ENCODE measurements at regions not wholly inside any gene's neighbourhood (a gene's known extent, or its start where the extent isn't known, plus 50 kb on each side); places are given as distances from the start of the nearest gene placed in this dataset.

DNA sequence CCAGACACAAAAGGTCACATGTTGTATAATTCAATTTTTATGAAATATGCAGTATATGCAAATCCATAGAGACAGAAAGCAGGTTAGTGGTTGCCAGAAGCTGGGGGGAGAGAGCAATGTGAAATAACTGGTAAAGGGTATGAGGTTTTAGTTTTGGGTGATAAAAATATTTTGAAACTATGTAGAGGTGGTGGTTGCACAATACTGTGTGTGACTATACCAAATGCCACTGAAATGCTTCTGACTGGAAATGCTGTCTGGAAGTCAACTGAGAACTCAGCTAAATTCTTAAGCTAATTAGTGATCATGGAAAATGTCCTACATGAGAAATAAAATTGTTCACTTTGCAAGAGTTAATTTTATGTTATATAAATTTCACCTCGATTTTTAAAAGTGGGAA lies 65.3 kb upstream of the RXFP2 start:
- H4K20me1 ChIP-seq (ENCODE audit: control insufficient read depth, extremely low read depth, insufficient read depth, low read length): no peaks in the 10 kb centered on the region
- H3K9me1 ChIP-seq (ENCODE audit: control insufficient read depth, extremely low read depth, insufficient read depth, low read length): no peaks in the 10 kb centered on the region
- no peaks in the 10 kb centered on the region for H3K9me3 ChIP-seq (ENCODE audit: control insufficient read depth, low read depth, low read length)
- dilution Hi-C loops (cut with MboI; ENCODE audit: extremely low pct_ligation_motif_present, low sequenced_read_pairs): no loop called here
- no peaks in the 10 kb centered on the region for H3K27me3 ChIP-seq (ENCODE audit: control insufficient read depth, extremely low read depth, insufficient read depth, low read length)
- no peak overlapping the region for H3K4me3 ChIP-seq (ENCODE audit: control insufficient read depth in 2 of 3, extremely low read depth in 1 of 3, insufficient read depth in 2 of 3, low read depth in 1 of 3, low read length in 3 of 3)
- H3K79me2 ChIP-seq (ENCODE audit: control insufficient read depth, insufficient read depth, low read length): no peaks in the 10 kb centered on the region
- H3K4me1 ChIP-seq (ENCODE audit: control insufficient read depth, extremely low read depth, insufficient read depth, low read length): no peaks in the 10 kb centered on the region
- DNase-seq (ENCODE audit: low read depth, low spot score) (no peak), FAIRE-seq (no peak)
- H2AFZ ChIP-seq (ENCODE audit: control insufficient read depth, low read length): no peak overlapping the region
- no peak overlapping the region for H3K4me2 ChIP-seq (ENCODE audit: control insufficient read depth, extremely low read depth, insufficient read depth, low read depth, low read length)
- no peak overlapping the region for H3K27ac ChIP-seq (ENCODE audit: control insufficient read depth, insufficient read depth, low read length)
- H3K36me3 ChIP-seq (ENCODE audit: control insufficient read depth in 2 of 2, extremely low read depth in 1 of 2, insufficient read depth in 2 of 2, low read length in 2 of 2): no peaks in the 10 kb centered on the region
- TF ChIP-seq EZH2 (IDR thresholded peaks at IDR 0.05; ENCODE audit: low read length): no peak
- TF ChIP-seq, protein P1, sequence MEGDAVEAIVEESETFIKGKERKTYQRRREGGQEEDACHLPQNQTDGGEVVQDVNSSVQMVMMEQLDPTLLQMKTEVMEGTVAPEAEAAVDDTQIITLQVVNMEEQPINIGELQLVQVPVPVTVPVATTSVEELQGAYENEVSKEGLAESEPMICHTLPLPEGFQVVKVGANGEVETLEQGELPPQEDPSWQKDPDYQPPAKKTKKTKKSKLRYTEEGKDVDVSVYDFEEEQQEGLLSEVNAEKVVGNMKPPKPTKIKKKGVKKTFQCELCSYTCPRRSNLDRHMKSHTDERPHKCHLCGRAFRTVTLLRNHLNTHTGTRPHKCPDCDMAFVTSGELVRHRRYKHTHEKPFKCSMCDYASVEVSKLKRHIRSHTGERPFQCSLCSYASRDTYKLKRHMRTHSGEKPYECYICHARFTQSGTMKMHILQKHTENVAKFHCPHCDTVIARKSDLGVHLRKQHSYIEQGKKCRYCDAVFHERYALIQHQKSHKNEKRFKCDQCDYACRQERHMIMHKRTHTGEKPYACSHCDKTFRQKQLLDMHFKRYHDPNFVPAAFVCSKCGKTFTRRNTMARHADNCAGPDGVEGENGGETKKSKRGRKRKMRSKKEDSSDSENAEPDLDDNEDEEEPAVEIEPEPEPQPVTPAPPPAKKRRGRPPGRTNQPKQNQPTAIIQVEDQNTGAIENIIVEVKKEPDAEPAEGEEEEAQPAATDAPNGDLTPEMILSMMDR (optimal IDR thresholded peaks at IDR 0.05 in 1 of 3, IDR thresholded peaks at IDR 0.05 in 1 of 3, conservative IDR thresholded peaks at IDR 0.05 in 1 of 3; ENCODE audit: extremely low read depth in 1 of 3, insufficient read depth in 2 of 3, low read length in 3 of 3): no peak
- no peak overlapping the region for H3K9ac ChIP-seq (ENCODE audit: control insufficient read depth, extremely low read depth, insufficient read depth, low read length)

DNA sequence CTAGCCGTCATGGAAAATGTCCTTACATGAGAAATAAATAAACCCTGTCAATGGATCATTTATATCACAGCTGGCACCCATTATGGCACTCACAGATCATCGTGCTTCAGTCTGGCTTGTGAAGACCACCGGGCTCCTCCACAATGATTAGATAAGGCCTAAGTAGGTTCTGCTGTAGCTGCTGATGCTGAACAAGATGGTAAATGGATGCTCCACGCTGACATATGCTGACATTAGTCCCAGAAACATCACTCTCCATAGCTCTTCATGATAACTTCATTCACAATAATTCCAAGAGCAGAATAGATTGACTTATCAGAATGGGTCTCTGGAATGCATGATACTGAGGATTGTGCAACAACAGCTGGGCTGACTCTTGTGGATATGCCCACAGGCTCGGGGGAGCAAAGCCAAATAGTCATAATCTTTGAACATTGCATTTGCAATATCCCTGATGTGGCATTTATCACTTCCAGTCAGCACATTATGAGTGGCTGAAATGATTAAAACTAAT lies 63.8 kb upstream of the RXFP2 start:
- FAIRE-seq: no peak

More for the DNA sequence above, 63.8 kb upstream of the RXFP2 start:
- TF ChIP-seq, protein P1 (optimal IDR thresholded peaks at IDR 0.05 in 1 of 3, IDR thresholded peaks at IDR 0.05 in 1 of 3, conservative IDR thresholded peaks at IDR 0.05 in 1 of 3; ENCODE audit: extremely low read depth in 1 of 3, insufficient read depth in 2 of 3, low read length in 3 of 3): no peak
- TF ChIP-seq EZH2 (IDR thresholded peaks at IDR 0.05; ENCODE audit: low read length): no peak
- Histone ChIP-seq H4K20me1 (ENCODE audit: control insufficient read depth, extremely low read depth, insufficient read depth, low read length) (no peaks in the 10 kb centered on the region), H3K27me3 (ENCODE audit: control insufficient read depth, extremely low read depth, insufficient read depth, low read length) (no peaks in the 10 kb centered on the region), H3K9ac (ENCODE audit: control insufficient read depth, extremely low read depth, insufficient read depth, low read length) (no peak overlapping the region), H2AFZ (ENCODE audit: control insufficient read depth, low read length) (no peak overlapping the region), H3K4me2 (ENCODE audit: control insufficient read depth, extremely low read depth, insufficient read depth, low read depth, low read length) (no peak overlapping the region), H3K4me1 (ENCODE audit: control insufficient read depth, extremely low read depth, insufficient read depth, low read length) (no peaks in the 10 kb centered on the region), H3K36me3 (ENCODE audit: control insufficient read depth in 2 of 2, extremely low read depth in 1 of 2, insufficient read depth in 2 of 2, low read length in 2 of 2) (no peaks in the 10 kb centered on the region), H3K9me1 (ENCODE audit: control insufficient read depth, extremely low read depth, insufficient read depth, low read length) (no peaks in the 10 kb centered on the region), H3K4me3 (ENCODE audit: control insufficient read depth in 2 of 3, extremely low read depth in 1 of 3, insufficient read depth in 2 of 3, low read depth in 1 of 3, low read length in 3 of 3) (no peak overlapping the region), H3K9me3 (ENCODE audit: control insufficient read depth, low read depth, low read length) (no peaks in the 10 kb centered on the region), H3K79me2 (ENCODE audit: control insufficient read depth, insufficient read depth, low read length) (no peaks in the 10 kb centered on the region), H3K27ac (ENCODE audit: control insufficient read depth, insufficient read depth, low read length) (no peak overlapping the region)
- no peak for DNase-seq (ENCODE audit: low read depth, low spot score)
- dilution Hi-C loops (cut with MboI; ENCODE audit: extremely low pct_ligation_motif_present, low sequenced_read_pairs): no loop called here

Data from keratinocyte (primary cell).